ENCODE measurements at regions not wholly inside any gene's neighbourhood (a gene's known extent, or its start where the extent isn't known, plus 50 kb on each side); places are given as distances from the start of the nearest gene placed in this dataset.

DNA sequence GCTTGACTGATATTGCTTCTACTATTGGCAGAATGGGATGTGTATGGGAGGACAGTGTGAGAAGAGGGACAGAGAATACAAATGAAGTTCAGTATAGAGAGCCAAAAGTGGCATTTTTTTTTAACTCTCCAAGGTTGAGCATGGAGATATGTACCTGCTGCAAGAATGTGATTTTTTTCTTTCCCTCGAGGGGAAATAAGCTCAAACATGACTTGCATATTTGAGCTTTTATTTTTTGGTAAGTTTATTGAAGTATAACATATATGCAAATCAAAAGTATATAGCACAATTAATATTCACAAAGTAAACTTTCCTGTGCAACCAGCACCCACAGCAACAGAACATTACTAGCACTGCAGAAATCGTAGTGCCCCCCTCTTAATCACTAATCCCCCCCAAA lies 285.7 kb upstream of the ADRA1B start:
- ATAC-seq (no peak), DNase-seq (no peak)
- TF ChIP-seq, protein P1, sequence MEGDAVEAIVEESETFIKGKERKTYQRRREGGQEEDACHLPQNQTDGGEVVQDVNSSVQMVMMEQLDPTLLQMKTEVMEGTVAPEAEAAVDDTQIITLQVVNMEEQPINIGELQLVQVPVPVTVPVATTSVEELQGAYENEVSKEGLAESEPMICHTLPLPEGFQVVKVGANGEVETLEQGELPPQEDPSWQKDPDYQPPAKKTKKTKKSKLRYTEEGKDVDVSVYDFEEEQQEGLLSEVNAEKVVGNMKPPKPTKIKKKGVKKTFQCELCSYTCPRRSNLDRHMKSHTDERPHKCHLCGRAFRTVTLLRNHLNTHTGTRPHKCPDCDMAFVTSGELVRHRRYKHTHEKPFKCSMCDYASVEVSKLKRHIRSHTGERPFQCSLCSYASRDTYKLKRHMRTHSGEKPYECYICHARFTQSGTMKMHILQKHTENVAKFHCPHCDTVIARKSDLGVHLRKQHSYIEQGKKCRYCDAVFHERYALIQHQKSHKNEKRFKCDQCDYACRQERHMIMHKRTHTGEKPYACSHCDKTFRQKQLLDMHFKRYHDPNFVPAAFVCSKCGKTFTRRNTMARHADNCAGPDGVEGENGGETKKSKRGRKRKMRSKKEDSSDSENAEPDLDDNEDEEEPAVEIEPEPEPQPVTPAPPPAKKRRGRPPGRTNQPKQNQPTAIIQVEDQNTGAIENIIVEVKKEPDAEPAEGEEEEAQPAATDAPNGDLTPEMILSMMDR (IDR thresholded peaks at IDR 0.05), result no peak
- Histone ChIP-seq H3K9me3 (no peaks in the 10 kb centered on the region), H3K27me3 (no peaks in the 10 kb centered on the region), H3K4me1 (no peaks in the 10 kb centered on the region), H3K4me3 (no peak overlapping the region), H3K27ac (no peak overlapping the region), H3K36me3 (no peaks in the 10 kb centered on the region)
- intact Hi-C loops (cut with DNase I), result no loop called here

DNA sequence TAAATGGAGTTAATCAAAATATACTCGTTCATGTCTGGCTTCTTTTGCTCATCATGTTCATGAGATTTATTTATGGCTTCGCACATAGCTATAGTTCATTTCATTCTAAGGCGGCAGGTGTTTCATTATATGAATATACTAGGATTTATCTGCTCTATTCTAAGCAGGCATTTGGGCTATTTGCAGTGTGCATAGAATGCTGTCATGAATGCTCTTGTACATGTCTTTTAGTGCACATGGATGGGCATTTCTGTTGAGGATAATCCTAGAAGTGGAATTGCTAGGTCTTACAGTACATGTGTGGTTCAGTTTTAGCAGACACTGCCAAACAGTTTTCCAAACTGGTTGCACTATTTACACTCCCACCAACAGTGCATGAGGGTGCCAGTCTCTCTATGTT lies 285.3 kb upstream of the ADRA1B start:
- no peak for ATAC-seq
- intact Hi-C loops (cut with DNase I), result no loop called here

DNA sequence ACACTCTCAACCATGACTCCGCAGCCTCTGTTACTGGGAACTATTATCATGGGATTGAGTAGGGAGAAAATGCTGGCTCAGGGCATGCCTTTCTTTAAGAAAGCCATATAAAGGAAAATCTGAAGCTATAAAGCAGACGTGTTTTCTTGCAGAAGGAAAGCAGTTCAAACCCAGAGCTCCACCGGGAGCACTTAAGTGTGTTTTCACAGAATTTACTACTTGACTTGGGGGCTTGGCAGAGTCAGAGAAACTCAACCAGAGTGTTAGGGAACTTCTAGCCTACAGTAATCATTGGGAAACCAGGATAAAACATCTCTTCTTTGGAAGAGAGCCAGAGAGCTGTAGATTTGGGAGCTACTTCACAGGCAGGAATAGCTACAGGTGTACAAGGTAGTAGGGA lies 283.4 kb upstream of the ADRA1B start:
- Histone ChIP-seq H3K36me3 (no peaks in the 10 kb centered on the region), H3K4me1 (no peaks in the 10 kb centered on the region), H3K4me3 (no peak overlapping the region), H3K9me3 (no peaks in the 10 kb centered on the region), H3K27ac (no peak overlapping the region), H3K27me3 (no peaks in the 10 kb centered on the region)
- DNase-seq (no peak), ATAC-seq (no peak)
- intact Hi-C loops (cut with DNase I), result no loop called here
- TF ChIP-seq, protein P1 (IDR thresholded peaks at IDR 0.05), result no peak

More for the DNA sequence above, 285.3 kb upstream of the ADRA1B start:
- no peak overlapping the region for H3K27ac ChIP-seq
- TF ChIP-seq, protein P1 (IDR thresholded peaks at IDR 0.05), result no peak
- no peaks in the 10 kb centered on the region for H3K36me3 ChIP-seq
- H3K9me3 ChIP-seq, result no peaks in the 10 kb centered on the region
- DNase-seq, result no peak
- H3K4me1 ChIP-seq, result no peaks in the 10 kb centered on the region
- H3K27me3 ChIP-seq, result no peaks in the 10 kb centered on the region
- no peak overlapping the region for H3K4me3 ChIP-seq

DNA sequence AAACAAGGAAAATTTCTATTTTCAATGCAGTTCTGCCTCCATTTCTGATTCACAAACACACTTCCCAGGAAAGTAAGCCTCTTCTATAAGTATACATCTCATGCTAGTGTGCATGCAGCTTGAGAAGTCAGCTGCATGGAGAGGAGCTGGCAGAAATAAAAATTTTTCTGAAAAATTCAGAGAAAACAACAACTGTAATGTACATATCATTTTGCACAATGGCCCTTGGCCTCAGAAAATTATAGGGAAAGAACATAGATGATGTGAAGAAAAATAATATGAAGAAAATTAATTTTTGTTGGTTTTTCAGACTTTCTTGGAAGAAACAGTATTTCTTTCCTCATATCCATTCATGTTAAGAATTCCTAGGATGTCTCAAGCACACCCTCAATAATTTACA lies 277.8 kb upstream of the ADRA1B start:
- Histone ChIP-seq H3K36me3 (no peaks in the 10 kb centered on the region), H3K4me3 (no peak overlapping the region), H3K9me3 (no peaks in the 10 kb centered on the region), H3K27ac (no peak overlapping the region), H3K27me3 (no peaks in the 10 kb centered on the region), H3K4me1 (no peaks in the 10 kb centered on the region)
- no peak for ATAC-seq
- no peak for DNase-seq
- TF ChIP-seq, protein P1 (IDR thresholded peaks at IDR 0.05), result no peak
- intact Hi-C loops (cut with DNase I), result no loop called here

DNA sequence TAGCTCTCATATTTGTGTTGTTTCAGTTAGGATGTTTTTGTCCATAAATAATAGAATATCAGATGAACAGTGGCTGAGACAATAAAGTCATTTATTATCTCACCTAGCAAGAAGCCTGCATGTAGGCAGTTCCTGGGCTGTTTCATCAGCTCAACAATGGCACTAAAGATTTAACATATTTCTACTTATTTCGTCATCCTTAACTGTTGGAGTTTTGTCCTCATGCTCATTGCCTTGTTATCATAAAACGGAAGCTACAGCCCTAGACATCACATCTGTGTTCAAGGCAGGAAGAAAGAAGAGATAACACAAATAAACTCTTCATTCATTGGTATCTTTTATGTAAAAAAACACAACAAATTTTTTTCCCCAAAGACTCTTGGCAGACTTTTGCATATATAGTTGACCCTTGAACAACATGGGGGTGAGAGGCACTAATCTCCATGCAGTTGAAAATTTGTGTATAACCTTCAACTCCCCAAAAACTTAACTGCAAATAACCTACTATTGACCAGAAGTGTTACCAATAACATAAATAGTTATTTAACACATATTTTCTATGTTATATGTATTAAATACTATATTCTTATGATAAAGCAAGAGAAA lies 277.2 kb upstream of the ADRA1B start:
- Histone ChIP-seq H3K4me1 (no peaks in the 10 kb centered on the region), H3K36me3 (no peaks in the 10 kb centered on the region), H3K27ac (no peak overlapping the region), H3K4me3 (no peak overlapping the region), H3K9me3 (no peaks in the 10 kb centered on the region), H3K27me3 (no peaks in the 10 kb centered on the region)
- DNase-seq (no peak), ATAC-seq (no peak)
- TF ChIP-seq, protein P1 (IDR thresholded peaks at IDR 0.05), result no peak
- intact Hi-C loops (cut with DNase I), result no loop called here
